HG03159 (cell line): ENCODE measurements at regions not wholly inside any gene's neighbourhood (a gene's known extent, or its start where the extent isn't known, plus 50 kb on each side); places are given as distances from the start of the nearest gene placed in this dataset.

Experiments
- ATAC-seq: cut with Tn5 transposase; IDR thresholded peaks from one replicate; pipeline ENCODE4 v1.9.1; 2021; ENCODE audit warnings: mild to moderate bottlenecking, moderate library complexity; ENCODE audit not compliant: unreplicated experiment

GRCh38 chr11:110951037-110951949, 239.1 kb upstream of the ARHGAP20 start:
- ATAC-seq: no peak

GRCh38 chr11:110948112-110948511, 235.9 kb upstream of the ARHGAP20 start:
- ATAC-seq: no peak

GRCh38 chr11:110947096-110947495, 234.9 kb upstream of the ARHGAP20 start:
- ATAC-seq: no peak

- ATAC-seq: no peak
Measured at GRCh38 chr11:110939471-110939870, 227.2 kb upstream of the ARHGAP20 start.

GRCh38 chr11:110935018-110935640, 222.9 kb upstream of the ARHGAP20 start:
- ATAC-seq: no peak

- no peak for ATAC-seq
Measured at GRCh38 chr11:110929129-110929528, 216.9 kb upstream of the ARHGAP20 start.

GRCh38 chr11:110928391-110928790, 216.2 kb upstream of the ARHGAP20 start:
- ATAC-seq: no peak

GRCh38 chr11:110921742-110922521, 209.7 kb upstream of the ARHGAP20 start:
- ATAC-seq: no peak

- ATAC-seq: peak; percentile 78
Measured at GRCh38 chr11:110919241-110919922, 207.1 kb upstream of the ARHGAP20 start.

GRCh38 chr11:110918351-110918750, 206.1 kb upstream of the ARHGAP20 start:
- ATAC-seq: no peak

- no peak for ATAC-seq
Measured at GRCh38 chr11:110912437-110912836, 200.2 kb upstream of the ARHGAP20 start.

- no peak for ATAC-seq
Measured at GRCh38 chr11:110910384-110910783, 198.1 kb upstream of the ARHGAP20 start.

- ATAC-seq: no peak
Measured at GRCh38 chr11:110909336-110909735, 197.1 kb upstream of the ARHGAP20 start.

GRCh38 chr11:110908401-110909105, 196.3 kb upstream of the ARHGAP20 start:
- ATAC-seq: no peak

GRCh38 chr11:110907629-110908028, 195.4 kb upstream of the ARHGAP20 start:
- peak; percentile 60 for ATAC-seq

GRCh38 chr11:110903830-110904229, 191.6 kb upstream of the ARHGAP20 start:
- ATAC-seq: no peak

GRCh38 chr11:110903378-110903777, 191.1 kb upstream of the ARHGAP20 start:
- no peak for ATAC-seq

- ATAC-seq: no peak
Measured at GRCh38 chr11:110901441-110901840, 189.2 kb upstream of the ARHGAP20 start.

GRCh38 chr11:110900426-110900825, 188.2 kb upstream of the ARHGAP20 start:
- no peak for ATAC-seq

- no peak for ATAC-seq
Measured at GRCh38 chr11:110897035-110897434, 184.8 kb upstream of the ARHGAP20 start.
